ENCODE measurements at regions not wholly inside any gene's neighbourhood (a gene's known extent, or its start where the extent isn't known, plus 50 kb on each side); places are given as distances from the start of the nearest gene placed in this dataset.

- TF ChIP-seq POLR2A (IDR thresholded peaks at IDR 0.05), result no peak
- TF ChIP-seq, protein P1, sequence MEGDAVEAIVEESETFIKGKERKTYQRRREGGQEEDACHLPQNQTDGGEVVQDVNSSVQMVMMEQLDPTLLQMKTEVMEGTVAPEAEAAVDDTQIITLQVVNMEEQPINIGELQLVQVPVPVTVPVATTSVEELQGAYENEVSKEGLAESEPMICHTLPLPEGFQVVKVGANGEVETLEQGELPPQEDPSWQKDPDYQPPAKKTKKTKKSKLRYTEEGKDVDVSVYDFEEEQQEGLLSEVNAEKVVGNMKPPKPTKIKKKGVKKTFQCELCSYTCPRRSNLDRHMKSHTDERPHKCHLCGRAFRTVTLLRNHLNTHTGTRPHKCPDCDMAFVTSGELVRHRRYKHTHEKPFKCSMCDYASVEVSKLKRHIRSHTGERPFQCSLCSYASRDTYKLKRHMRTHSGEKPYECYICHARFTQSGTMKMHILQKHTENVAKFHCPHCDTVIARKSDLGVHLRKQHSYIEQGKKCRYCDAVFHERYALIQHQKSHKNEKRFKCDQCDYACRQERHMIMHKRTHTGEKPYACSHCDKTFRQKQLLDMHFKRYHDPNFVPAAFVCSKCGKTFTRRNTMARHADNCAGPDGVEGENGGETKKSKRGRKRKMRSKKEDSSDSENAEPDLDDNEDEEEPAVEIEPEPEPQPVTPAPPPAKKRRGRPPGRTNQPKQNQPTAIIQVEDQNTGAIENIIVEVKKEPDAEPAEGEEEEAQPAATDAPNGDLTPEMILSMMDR (IDR thresholded peaks at IDR 0.05), result no peak
- no peak for TF ChIP-seq EP300 (IDR thresholded peaks at IDR 0.05)
Measured at GRCh38 chr2:190795686-190796085, 84.9 kb upstream of the GLS start.
